22Rv1 (cell line): ENCODE measurements at regions not wholly inside any gene's neighbourhood (a gene's known extent, or its start where the extent isn't known, plus 50 kb on each side); places are given as distances from the start of the nearest gene placed in this dataset.

Experiments
- CTCF ChIP-seq: fragments of 450-650 bp; IDR thresholded peaks from 2 replicates; pipeline ENCODE4 v1.5.1; 2017; ENCODE audit warnings: mild to moderate bottlenecking
- ZFX ChIP-seq: fragments of 450-650 bp; IDR thresholded peaks from 2 replicates; pipeline ENCODE4 v1.6.1; 2017; ENCODE audit warnings: antibody characterized with exemption, borderline replicate concordance

- TF ChIP-seq CTCF: no peak
- no peak for TF ChIP-seq ZFX
Measured at GRCh38 chr1:235057385-235058306, 71.0 kb downstream of the TOMM20 start.
